HG03108 (cell line): ENCODE measurements at regions not wholly inside any gene's neighbourhood (a gene's known extent, or its start where the extent isn't known, plus 50 kb on each side); places are given as distances from the start of the nearest gene placed in this dataset.
"Not testable (repeated sequence)": the region's sequence is repeated elsewhere in the genome, so short reads cannot be mapped to it uniquely, and the experiment has no call there.

Source experiments
- ATAC-seq: cut with Tn5 transposase; IDR thresholded peaks from one replicate; pipeline ENCODE4 v1.9.1; 2021; ENCODE audit warnings: moderate library complexity; ENCODE audit not compliant: unreplicated experiment

DNA sequence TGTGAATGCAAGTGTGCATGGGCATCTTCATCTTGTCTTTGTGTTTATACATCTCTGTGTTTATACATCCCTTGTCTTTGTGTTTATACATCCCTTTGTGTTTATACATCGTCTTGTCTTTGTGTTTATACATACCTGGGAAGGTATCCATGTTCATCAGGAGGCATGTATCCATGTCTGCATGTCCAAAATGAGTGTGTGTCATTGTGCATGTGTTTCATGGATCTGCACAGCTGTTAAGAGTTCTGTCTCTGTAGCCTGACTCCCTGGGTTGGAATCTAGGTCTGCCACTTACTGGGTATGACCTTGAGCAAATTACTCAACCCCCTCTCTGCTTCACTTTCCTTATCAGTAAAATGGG, 50.1 kb upstream of the SIRPA start:
- ATAC-seq: no peak

DNA sequence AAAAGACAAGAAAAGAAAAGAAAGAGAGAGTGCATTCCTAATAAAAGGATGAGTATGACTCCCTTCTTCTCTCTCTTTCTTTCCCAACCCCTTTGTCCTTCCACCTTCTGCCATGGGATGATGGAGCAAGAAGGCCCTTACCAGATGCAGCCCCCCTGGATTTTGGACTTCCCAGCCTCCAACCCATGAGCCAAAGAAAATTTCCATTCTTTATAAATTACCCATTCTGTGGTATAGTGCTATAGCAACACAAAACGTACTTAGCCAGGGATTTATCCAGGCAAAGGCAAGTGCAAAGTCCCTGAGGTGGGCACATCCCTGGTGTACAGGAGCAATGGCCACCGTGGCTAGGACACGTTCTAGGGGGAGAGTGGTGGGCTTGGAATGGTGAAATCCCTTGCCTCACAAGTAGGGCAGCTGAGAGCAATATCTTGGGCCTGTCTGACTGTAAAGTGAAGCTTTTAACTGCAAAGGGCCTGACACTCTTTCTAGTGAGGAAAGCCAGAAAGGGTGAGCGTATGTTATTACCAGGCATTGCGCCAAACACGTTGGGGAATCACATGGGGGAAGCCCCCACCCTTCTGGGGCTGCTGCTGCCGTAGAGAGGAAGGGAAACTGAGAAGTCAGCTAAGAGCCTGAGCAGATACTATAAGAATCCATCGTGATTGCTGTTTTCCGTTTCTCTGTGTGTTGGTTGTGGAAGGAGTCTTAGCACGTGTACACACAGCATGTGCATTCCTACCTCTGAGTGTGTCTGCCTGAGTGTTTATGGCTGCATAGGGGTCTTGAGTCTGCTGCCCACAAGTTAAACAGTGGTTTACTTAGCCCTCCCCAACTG, 50.7 kb upstream of the SIRPA start:
- ATAC-seq: peak; percentile 92

DNA sequence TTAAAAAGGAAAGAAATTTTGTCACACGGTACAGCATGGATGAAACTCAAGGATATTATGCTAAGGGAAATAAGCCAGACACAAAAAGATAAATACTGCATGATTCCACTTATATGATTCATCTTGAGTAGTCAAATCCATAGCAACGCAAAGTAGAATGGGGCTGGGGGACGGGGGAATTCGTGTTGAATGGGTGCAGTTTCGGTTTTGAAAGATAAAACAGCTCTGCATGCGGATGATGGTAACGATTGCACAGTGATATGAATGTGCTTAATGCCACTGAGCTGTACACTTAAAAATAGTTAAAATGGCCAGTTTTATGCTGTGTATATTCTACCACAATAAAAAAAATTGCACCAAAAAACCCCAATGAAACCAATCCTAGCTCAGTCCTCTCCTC, 52.9 kb upstream of the SIRPA start:
- ATAC-seq: no peak

DNA sequence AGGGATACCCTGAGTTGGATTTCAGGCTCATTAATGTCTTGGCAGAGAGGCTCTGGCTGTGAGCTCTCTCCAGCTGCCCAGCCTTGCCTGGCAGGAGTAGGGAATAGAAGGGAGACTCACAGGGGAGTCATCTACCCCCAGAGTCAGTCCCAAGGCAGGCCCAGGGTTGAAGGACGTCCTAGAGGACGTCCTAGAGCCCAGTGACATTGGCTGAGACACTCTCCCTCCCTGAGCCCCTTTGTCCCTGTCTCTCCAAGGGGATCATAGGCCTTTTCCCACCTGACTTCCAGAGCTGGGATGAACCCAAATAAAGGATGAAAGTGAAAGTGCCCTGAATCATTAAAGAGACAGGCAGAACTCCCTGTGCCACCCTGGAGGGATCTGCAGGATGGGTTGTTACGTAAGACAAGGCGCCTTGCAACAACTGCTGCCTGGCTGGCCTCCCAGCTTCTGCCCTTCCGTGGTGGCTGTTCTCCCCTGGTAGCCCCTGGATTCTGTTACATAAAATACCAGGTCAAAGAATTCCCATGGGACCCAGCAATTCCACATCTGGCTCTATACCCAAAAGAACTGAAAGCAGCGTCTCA, 53.6 kb upstream of the SIRPA start:
- ATAC-seq: no peak

DNA sequence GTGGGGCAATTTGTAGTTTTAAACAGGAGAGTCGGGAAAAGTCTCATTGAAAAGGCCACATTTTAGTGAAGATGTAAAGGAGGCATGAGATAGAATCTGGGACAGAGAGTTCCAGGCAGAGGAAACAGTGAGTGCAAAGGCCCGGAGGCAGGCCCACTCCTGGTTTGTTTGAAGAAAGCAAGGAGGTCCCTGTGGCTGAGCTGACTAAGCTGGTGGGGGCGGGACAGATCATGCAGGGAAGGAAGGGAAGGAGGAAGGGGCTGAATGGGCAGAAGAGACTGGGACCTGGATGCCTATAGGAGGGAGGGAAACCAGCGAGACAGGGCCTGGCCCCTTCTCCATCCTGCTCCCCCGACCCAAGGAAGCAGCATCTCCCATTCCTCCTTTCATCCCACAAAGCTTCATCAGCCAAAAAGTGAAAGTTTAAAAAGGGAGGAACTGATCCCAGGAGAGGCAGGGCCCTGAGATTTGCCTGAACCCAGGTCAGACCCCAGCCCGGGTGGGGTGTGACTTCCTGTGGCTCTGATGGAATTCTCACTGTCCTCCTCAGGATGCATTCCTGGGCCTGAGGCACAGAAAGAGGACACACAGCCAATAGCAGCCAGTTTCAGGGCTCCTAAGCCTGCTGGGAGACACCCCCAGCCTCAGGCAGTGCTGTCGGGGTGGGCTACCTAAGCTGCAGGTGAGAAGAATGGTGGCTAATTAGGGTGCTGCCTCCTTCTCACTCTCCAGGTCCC, 54.2 kb upstream of the SIRPA start:
- ATAC-seq: no peak

DNA sequence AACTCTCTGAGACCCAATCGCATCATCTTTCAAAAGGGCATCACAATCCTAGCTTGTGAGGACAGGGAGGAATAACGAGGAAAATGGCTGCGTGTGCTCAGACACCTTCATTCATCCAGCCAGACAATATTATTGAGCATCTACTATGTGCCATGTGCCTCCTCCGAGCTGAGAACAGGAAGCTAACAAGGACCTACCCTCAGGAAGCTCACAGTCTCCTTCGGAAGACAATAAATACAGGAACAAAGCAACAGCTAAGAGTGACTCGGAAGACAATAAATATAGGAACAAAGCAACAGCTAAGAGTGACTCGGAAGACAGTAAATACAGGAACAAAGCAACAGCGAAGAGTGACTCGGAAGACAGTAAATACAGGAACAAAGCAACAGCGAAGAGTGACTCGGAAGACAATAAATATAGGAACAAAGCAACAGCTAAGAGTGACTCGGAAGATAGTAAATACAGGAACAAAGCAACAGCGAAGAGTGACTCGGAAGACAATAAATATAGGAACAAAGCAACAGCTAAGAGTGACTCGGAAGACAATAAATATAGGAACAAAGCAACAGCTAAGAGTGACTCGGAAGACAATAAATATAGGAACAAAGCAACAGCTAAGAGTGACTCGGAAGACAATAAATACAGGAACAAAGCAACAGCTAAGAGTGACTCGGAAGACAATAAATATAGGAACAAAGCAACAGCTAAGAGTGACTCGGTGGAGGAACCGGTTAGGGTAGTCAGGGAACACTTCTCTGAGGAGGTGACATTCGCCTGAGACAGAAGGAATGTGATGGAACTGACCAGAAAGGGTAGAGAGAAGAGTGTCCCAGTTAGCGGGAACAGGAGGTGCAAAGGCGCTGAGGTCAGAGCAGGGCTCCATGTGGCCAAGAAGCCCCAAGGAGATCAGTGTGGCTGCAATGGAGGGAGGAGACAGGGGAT, 55.6 kb upstream of the SIRPA start:
- not testable (repeated sequence) for ATAC-seq

DNA sequence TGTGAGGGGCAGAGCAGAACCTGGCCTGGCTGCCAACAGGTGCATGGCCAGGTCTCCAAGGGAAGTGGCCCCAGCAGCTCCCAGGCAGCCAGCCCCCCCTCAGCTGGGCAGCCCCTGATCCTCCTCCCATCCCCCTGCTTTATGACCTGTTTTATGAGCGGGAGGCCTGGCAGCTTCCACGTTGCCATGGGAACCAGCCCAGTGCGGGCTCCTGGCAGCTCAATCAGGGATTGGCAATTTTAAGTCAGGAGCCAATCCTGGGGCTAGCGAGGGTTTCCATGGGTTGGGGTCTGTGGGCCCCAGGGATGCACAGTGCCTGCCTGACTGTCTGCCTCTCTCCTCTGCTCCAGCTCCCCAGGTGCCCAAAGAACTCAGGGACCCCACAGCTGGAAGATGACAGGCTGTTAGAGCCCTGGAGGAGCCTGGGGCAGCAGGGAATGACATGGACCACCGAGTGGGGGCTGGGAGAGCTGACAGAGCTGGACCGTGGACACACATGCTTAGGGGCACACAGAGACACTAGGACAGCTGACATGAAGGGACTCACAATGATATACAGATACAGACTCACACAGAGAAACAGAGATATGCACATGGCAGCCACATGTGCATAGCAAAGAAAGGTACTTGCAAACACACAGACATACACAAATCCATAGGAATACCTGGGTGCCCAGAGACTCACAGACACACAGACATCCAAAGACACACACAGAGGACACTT, 56.5 kb upstream of the SIRPA start:
- ATAC-seq: no peak

DNA sequence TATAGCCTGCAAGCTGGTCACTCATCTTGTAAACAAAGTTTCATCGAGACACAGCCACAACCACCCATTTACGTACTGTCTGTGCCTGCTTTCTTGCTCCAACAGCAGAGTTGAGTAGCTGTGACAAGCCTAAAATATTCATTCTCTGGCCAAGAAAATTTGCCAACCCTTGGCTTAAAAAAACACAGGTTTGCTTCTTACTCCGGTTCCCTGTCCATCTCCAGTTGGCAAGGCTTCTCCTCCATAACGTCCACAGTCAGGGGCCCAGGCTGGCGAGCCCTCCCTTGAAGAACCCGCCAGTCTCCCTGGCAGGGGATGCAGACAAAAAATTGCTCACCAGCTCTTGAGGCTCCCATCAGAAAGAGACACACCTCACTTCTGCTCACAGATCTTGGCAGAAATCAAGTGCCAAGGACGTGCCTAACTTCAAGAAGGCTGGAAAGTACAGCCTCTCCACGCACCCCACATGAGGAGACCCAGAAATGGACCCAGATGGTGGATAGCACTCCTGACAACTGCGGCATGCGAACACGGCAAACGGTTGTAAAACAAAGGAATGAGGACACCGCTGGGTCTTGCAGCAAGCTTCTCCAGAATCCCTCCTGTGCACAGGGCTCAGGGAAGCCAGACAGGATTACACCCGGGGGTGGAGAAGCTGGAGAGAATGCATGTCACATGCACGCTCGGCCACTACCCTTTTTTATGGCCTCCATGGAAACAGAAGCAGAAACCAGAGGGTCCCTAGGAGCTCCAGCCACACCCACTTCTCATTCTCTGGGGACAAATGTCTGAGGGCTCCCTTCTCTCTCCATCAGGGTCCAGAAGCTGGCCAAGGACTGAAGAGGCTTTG, 59.8 kb upstream of the SIRPA start:
- ATAC-seq: no peak

DNA sequence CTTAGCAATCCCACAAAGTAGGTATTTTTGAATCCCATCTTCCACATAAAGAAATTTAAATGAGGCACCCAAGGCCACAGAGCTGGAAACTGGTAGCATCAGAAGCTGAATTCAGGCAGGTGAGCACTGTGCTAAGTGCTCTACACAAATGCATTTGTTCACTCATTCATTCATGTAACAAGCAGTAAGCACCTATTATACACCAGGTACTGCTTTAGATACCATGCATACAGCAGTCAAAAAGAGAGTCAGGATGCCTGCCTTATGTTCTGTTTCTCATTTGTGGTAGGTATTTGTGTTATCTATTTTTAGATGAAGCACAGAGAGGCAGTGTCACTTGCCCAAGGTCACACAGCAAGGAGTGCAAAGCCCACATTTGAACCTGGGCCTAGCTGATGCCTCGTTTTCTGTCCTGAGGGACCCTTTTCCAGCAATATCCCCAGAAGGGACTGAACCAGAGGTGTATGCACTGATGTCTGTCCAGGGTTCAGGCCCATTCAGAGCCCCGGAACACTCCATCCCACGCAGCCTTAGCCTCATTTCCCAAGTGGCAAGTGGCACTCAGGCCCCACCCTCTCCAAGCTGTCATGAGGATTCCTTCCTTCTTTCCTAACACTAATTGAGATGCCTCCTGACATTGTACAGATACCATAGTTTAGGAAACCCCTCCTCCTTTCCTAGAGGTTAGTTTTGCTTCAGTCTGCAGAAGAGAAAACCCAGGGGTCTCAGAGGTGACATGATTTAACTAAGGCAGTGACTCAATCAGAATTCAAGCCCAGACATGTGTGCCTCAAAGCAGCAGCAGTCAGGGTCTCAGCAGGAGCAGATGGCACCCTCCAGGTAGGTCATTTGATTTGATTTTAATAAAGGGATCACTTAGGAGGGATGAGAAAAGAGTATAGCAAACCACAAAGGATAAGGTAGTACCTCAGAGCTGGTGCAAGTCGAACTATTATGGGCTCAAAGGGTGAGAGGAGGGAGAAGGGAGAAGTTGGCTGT, 61.2 kb upstream of the SIRPA start:
- ATAC-seq: no peak

DNA sequence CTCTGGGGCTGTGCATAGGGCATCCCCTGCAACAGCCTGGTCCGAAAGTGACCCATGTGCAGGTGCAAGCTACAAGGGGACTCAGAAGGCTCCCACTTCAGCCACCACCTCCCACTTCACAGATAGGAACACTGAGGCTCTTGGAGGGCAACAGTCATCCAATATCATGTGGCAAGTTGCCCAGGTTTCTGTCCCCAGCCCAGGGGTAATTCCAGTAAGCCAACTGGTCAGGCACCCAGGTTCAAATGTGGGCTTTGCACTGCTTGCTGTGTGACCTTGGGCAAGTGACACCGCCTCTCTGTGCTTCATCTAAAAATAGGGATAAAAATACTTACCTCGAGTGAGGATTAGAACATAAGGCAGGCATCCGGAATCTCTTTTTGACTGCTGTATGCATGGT, 62.0 kb upstream of the SIRPA start:
- no peak for ATAC-seq

DNA sequence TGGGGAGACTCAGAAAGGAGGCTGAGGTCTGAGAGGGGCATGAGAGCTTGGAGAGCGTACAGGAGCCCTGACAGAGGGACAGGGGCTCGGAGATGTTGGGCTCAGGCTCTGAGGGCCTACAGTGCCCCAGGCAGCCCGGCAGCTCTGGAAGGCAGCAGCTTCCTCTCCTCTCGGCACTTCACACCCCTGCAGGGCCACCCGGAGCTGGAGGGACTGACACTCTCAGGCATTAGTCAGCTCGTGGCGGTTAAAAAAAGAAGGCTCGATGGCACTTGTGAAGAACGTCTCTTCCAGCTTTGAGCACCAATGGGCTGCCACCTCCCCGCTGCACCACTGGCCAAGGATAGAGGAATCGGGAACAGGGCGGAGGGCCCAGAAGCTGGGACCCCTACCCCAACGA, 62.6 kb upstream of the SIRPA start:
- no peak for ATAC-seq

DNA sequence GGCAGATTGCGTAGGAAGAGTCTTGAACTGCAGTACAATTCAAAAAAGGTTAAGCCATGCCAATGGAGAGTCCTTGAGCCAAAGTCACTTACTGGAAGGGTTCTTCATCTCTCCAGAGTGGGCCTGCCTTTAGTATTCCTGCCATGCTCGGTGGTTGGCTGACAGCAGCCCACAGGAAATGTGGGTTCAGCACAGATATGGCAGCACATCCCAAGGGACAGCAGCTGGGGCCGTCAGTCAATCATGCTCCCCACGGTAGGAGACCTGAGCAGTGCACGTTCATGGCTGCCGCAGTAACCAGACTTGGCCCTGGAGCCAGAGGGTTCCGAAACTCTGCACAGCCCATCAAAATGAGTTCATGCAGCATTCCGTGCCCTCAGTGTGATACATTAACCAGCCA, 63.6 kb upstream of the SIRPA start:
- no peak for ATAC-seq

DNA sequence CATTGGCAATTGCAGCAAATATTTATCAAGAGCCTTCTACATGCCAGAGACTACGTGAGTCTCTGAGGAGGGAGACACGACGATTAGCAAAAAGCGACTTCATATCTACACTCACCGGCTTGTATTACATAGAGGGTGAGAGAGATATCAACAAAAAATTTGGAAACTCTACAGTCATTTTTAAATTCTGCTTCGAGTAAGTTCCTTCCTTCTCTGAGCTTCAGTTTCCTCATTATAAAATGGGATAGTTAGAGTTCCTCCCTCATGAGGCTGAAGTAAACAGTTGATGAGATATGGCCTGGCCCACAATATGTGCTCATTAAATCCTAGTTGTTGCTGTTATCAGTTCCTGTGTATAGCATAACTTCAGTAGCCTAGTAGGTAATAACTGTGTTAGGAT, 64.1 kb upstream of the SIRPA start:
- no peak for ATAC-seq

DNA sequence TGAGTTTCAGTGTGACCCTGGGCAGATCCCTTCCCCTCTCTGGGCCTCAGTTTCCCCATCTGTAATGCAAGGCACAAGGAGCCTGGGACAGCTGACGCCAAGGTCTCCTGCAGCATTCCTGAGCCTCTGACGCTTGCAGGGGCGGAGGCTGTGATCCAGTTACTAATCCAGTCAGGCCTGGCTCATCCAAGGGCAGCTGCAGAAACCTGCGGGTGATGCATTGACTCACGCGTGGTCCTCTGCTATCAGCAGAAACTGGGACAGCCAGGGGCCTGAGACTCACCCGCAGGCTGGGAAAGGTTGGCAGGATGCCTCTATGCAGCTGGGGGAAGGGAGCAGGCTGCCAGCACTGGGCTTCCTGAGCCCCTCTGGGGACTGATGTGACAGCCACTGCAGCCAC, 65.0 kb upstream of the SIRPA start:
- no peak for ATAC-seq

DNA sequence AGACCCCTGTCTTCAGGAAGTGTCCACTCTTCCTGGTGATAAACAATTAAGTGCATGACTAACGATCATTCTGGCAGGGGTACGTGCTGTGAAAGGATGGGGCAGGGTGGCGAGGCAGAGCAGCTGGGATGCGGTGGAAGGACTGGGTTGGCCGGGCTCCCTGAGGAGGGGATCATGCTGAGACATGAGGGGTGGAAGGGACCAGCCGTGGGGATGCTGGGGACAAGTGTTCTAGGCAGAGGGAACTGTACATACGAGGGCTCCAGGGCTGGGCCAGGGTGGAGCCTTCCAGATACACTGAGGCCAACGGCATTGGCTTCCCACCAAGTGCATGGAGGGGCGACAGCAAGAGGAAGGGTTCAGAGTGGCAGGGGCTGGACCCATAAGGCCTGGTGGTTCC, 65.7 kb upstream of the SIRPA start:
- no peak for ATAC-seq

DNA sequence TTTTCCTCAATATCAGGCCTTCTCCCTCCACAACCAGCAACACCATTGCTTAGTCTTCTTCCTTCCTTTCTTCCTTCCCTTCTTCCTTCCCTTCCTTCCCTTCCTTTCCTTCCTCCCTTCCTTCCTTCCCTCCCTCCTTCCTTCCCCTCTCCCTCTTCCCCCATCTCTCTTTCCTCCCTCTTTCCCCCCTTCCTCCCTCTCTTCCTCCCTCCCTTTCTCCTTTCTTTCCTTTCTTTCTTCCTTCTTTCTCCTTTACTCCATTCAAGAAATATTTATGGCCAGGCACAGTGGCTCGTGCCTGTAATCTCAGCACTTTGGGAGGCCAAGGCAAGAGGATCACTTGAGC, 66.4 kb upstream of the SIRPA start:
- no peak for ATAC-seq

DNA sequence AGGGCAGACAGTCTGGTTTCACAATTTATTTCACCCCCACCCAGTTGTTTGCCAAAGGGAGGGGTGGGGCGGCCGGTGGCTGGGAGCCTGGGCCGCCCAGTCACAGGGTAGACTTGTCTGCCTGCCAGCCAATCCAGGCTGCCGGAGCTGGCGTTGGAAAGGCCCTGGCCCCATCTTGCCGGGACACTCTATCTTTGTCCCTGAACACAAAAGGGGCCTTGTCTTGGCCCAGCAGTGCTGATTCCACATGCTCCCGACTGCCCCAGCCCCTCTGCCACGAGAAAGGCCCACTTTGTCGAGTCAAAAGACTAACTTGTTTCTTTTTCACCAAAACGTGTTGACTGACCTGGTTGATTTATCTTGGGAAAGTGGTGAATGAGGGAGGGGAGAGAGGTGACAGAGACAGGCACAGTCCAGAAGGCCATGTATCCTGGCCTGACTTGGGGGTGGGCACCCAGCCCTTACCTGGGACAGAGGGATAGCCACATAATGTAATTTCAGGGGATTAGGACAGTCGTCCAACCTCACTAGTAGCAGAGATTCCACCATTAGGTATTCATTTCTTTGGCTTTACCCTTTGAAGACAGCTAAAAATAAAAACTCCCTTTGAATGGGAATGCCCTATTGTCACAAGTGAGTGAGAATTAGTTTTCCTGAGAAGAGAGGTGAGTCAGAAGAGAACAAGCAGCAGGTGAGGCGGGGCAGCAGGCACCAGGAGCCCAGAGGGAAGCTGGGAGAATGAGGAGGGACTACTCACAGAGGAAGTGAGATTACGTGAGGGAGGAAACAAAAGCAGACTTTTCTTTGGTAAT, 67.0 kb upstream of the SIRPA start:
- ATAC-seq: no peak
